SU-DHL-6 (cell line): ENCODE measurements at regions not wholly inside any gene's neighbourhood (a gene's known extent, or its start where the extent isn't known, plus 50 kb on each side); places are given as distances from the start of the nearest gene placed in this dataset.

Experiments used
- H2AFZ ChIP-seq: fragments of 200-600 bp; sonication (generic); 2 replicates; pipeline ENCODE4 v1.6.1; 2014; ENCODE audit warnings: low read depth, mild to moderate bottlenecking, moderate library complexity, mixed read lengths, antibody characterized with exemption, low read length; ENCODE audit not compliant: severe bottlenecking
- H3F3A ChIP-seq: fragments of 200-600 bp; shearing (Covaris generic); 2 replicates; pipeline ENCODE4 v1.6.0; 2016; ENCODE audit warnings: antibody characterized with exemption, mild to moderate bottlenecking; ENCODE audit not compliant: insufficient read depth
- H3K27ac ChIP-seq: fragments of 200-600 bp; sonication (generic); 2 replicates; pipeline ENCODE4 v1.5.1; 2016; ENCODE audit warnings: low read depth, mild to moderate bottlenecking, low read length, moderate library complexity, mixed read lengths
- H3K27me3 ChIP-seq: fragments of 200-600 bp; sonication (generic), shearing (Covaris generic); 2 replicates; pipeline ENCODE4 v1.6.0; 2014; ENCODE audit warnings: mild to moderate bottlenecking, low read length
- H3K36me3 ChIP-seq: fragments of 200-600 bp; sonication (generic); 2 replicates; pipeline ENCODE4 v1.6.1; 2014; ENCODE audit warnings: mild to moderate bottlenecking, low read length, mixed read lengths
- H3K4me2 ChIP-seq: fragments of 300-600, 200-600 bp; shearing (Covaris generic), sonication (generic); 2 replicates; pipeline ENCODE4 v1.6.0; 2014; ENCODE audit warnings: low read length, low read depth, mild to moderate bottlenecking; ENCODE audit not compliant: poor library complexity, severe bottlenecking
- H3K4me3 ChIP-seq: fragments of 200-600 bp; sonication (generic); 2 replicates; pipeline ENCODE4 v1.5.1; 2014; ENCODE audit warnings: antibody characterized with exemption, low read length, mild to moderate bottlenecking, mixed read lengths; ENCODE audit not compliant: insufficient read depth, poor library complexity, severe bottlenecking
- H3K79me2 ChIP-seq: fragments of 200-600 bp; sonication (generic); 2 replicates; pipeline ENCODE4 v1.6.1; 2014; ENCODE audit warnings: mild to moderate bottlenecking, low read length, moderate library complexity; ENCODE audit not compliant: insufficient read depth
- H3K9ac ChIP-seq: fragments of 200-600 bp; sonication (generic); 2 replicates; pipeline ENCODE4 v1.7.0; 2014; ENCODE audit warnings: mild to moderate bottlenecking, low read length
- H3K9me2 ChIP-seq: fragments of 200-600 bp; sonication (generic); replicated peaks from 2 replicates; pipeline ENCODE4 v1.6.1; 2014; ENCODE audit warnings: low read length; ENCODE audit not compliant: insufficient read depth
- H3K9me3 ChIP-seq: fragments of 200-600 bp; sonication (generic); 2 replicates; pipeline ENCODE4 v1.6.1; 2014; ENCODE audit warnings: low read length, mixed read lengths; ENCODE audit not compliant: insufficient read depth
- H4K20me1 ChIP-seq: fragments of 200-600 bp; sonication (generic); 2 replicates; pipeline ENCODE4 v1.6.1; 2014; ENCODE audit warnings: low read depth, mild to moderate bottlenecking, antibody characterized with exemption, low read length, moderate library complexity, mixed read lengths
- CTCF ChIP-seq: fragments of 200-600 bp; sonication (generic); IDR thresholded peaks from one replicate; pipeline ENCODE4 v1.5.1; 2017; ENCODE audit warnings: antibody characterized with exemption, mild to moderate bottlenecking, low read length, moderate library complexity; ENCODE audit not compliant: insufficient read depth, poor library complexity, severe bottlenecking
- EZH2phosphoT487 ChIP-seq: fragments of 200-600 bp; sonication (generic), shearing (Covaris generic); conservative IDR thresholded peaks from 2 replicates; pipeline ENCODE4 v1.6.1; 2018; ENCODE audit warnings: mild to moderate bottlenecking, antibody characterized with exemption, low read length, moderate library complexity, mixed read lengths

- Histone ChIP-seq H3K79me2 (no peaks in the 10 kb centered on the region), H3K36me3 (no peaks in the 10 kb centered on the region), H3K9me2 (no peaks in the 10 kb centered on the region), H3K27ac (no peak overlapping the region), H3K4me3 (no peak overlapping the region), H3K27me3 (no peaks in the 10 kb centered on the region), H3K9me3 (no peaks in the 10 kb centered on the region), H3F3A (no peaks in the 10 kb centered on the region), H2AFZ (no peak overlapping the region), H3K4me2 (no peak overlapping the region), H3K9ac (no peak overlapping the region), H4K20me1 (no peaks in the 10 kb centered on the region)
- TF ChIP-seq CTCF (no peak), EZH2phosphoT487 (no peak)
Observed at GRCh38 chr4:182137343-182137742, 105.9 kb upstream of the TENM3 start.

GRCh38 chr4:182139491-182139890, 103.7 kb upstream of the TENM3 start:
- Histone ChIP-seq H3K79me2 (no peaks in the 10 kb centered on the region), H3K9ac (no peak overlapping the region), H4K20me1 (no peaks in the 10 kb centered on the region), H3K4me2 (no peak overlapping the region), H3K9me3 (no peaks in the 10 kb centered on the region), H2AFZ (no peak overlapping the region), H3K27me3 (no peaks in the 10 kb centered on the region), H3K27ac (no peak overlapping the region), H3K36me3 (no peaks in the 10 kb centered on the region), H3K9me2 (no peaks in the 10 kb centered on the region), H3K4me3 (no peak overlapping the region), H3F3A (no peaks in the 10 kb centered on the region)
- TF ChIP-seq CTCF (no peak), EZH2phosphoT487 (no peak)

GRCh38 chr4:182140547-182140946, 102.7 kb upstream of the TENM3 start:
- no peak overlapping the region for H3K27ac ChIP-seq
- H3K9me2 ChIP-seq, result no peaks in the 10 kb centered on the region
- H3K27me3 ChIP-seq, result no peaks in the 10 kb centered on the region
- H3K4me2 ChIP-seq, result no peak overlapping the region
- no peaks in the 10 kb centered on the region for H4K20me1 ChIP-seq
- no peak overlapping the region for H2AFZ ChIP-seq
- no peak overlapping the region for H3K9ac ChIP-seq
- H3K36me3 ChIP-seq, result no peaks in the 10 kb centered on the region
- TF ChIP-seq EZH2phosphoT487 (no peak), CTCF (no peak)
- H3K9me3 ChIP-seq, result no peaks in the 10 kb centered on the region
- no peaks in the 10 kb centered on the region for H3F3A ChIP-seq
- H3K79me2 ChIP-seq, result no peaks in the 10 kb centered on the region
- no peak overlapping the region for H3K4me3 ChIP-seq

- Histone ChIP-seq H3K4me3 (no peak overlapping the region), H3K9me3 (no peaks in the 10 kb centered on the region)
Observed at GRCh38 chr4:182141061-182141460, 102.1 kb upstream of the TENM3 start.

More at GRCh38 chr4:182141061-182141460, 102.1 kb upstream of the TENM3 start:
- no peak overlapping the region for H3K9ac ChIP-seq
- no peaks in the 10 kb centered on the region for H3K36me3 ChIP-seq
- H3K4me2 ChIP-seq, result no peak overlapping the region
- H3K9me2 ChIP-seq, result no peaks in the 10 kb centered on the region
- no peak overlapping the region for H3K27ac ChIP-seq
- no peaks in the 10 kb centered on the region for H3F3A ChIP-seq
- no peak for TF ChIP-seq CTCF
- no peak for TF ChIP-seq EZH2phosphoT487
- H3K27me3 ChIP-seq, result no peaks in the 10 kb centered on the region
- H2AFZ ChIP-seq, result no peak overlapping the region
- H4K20me1 ChIP-seq, result no peaks in the 10 kb centered on the region
- H3K79me2 ChIP-seq, result no peaks in the 10 kb centered on the region
